A172 (cell line): ENCODE measurements at regions not wholly inside any gene's neighbourhood (a gene's known extent, or its start where the extent isn't known, plus 50 kb on each side); places are given as distances from the start of the nearest gene placed in this dataset.

Source experiments
- DNase-seq: peaks from one replicate; pipeline ENCODE4 v3.0.0-alpha.2; 2015; ENCODE audit warnings: low spot score

- DNase-seq: no peak
These were observed 1203.9 kb downstream of the TBC1D22A start for GRCh38 chr22:47966316-47966715.

GRCh38 chr22:47965896-47966295, 1203.4 kb downstream of the TBC1D22A start:
- DNase-seq: no peak

- DNase-seq: no peak
These were observed 1202.6 kb downstream of the TBC1D22A start for GRCh38 chr22:47965066-47965465.

- no peak for DNase-seq
These were observed 1201.2 kb downstream of the TBC1D22A start for GRCh38 chr22:47963660-47964059.

- no peak for DNase-seq
These were observed 1195.2 kb downstream of the TBC1D22A start for GRCh38 chr22:47957649-47958048.

GRCh38 chr22:47954107-47954506, 1191.7 kb downstream of the TBC1D22A start:
- DNase-seq: no peak

- DNase-seq: no peak
These were observed 1182.5 kb downstream of the TBC1D22A start for GRCh38 chr22:47944941-47945340.

GRCh38 chr22:47943729-47944700, 1181.6 kb downstream of the TBC1D22A start:
- DNase-seq: no peak

GRCh38 chr22:47940211-47940610, 1177.8 kb downstream of the TBC1D22A start:
- no peak for DNase-seq

GRCh38 chr22:47933891-47934290, 1171.4 kb downstream of the TBC1D22A start:
- DNase-seq: no peak

GRCh38 chr22:47933226-47933625, 1170.8 kb downstream of the TBC1D22A start:
- DNase-seq: no peak

GRCh38 chr22:47929646-47930185, 1167.3 kb downstream of the TBC1D22A start:
- no peak for DNase-seq

GRCh38 chr22:47929073-47929472, 1166.6 kb downstream of the TBC1D22A start:
- DNase-seq: no peak

- DNase-seq: no peak
These were observed 1166.2 kb downstream of the TBC1D22A start for GRCh38 chr22:47928631-47929030.

GRCh38 chr22:47927648-47928210, 1165.3 kb downstream of the TBC1D22A start:
- no peak for DNase-seq

GRCh38 chr22:47923011-47923427, 1160.6 kb downstream of the TBC1D22A start:
- DNase-seq: no peak

- DNase-seq: no peak
These were observed 1159.5 kb downstream of the TBC1D22A start for GRCh38 chr22:47921906-47922305.

GRCh38 chr22:47920380-47920959, 1158.0 kb downstream of the TBC1D22A start:
- DNase-seq: no peak

- DNase-seq: no peak
These were observed 1157.4 kb downstream of the TBC1D22A start for GRCh38 chr22:47919893-47920292.

GRCh38 chr22:47919001-47919441, 1156.6 kb downstream of the TBC1D22A start:
- no peak for DNase-seq

- DNase-seq: no peak
These were observed 1155.9 kb downstream of the TBC1D22A start for GRCh38 chr22:47918276-47918921.
